NCI-H1436 treated with DMSO at 0.1 percent for 48 hours (cell line): ENCODE measurements at regions not wholly inside any gene's neighbourhood (a gene's known extent, or its start where the extent isn't known, plus 50 kb on each side); places are given as distances from the start of the nearest gene placed in this dataset.

ENCODE experiments used
- DNase-seq: peaks from one replicate; lab custom pipeline; 2025; lab: John Stamatoyannopoulos, UW

GRCh38 chr5:161115941-161116340 is 263.9 kb upstream of the ATP10B start:
- DNase-seq = no peak

DNA sequence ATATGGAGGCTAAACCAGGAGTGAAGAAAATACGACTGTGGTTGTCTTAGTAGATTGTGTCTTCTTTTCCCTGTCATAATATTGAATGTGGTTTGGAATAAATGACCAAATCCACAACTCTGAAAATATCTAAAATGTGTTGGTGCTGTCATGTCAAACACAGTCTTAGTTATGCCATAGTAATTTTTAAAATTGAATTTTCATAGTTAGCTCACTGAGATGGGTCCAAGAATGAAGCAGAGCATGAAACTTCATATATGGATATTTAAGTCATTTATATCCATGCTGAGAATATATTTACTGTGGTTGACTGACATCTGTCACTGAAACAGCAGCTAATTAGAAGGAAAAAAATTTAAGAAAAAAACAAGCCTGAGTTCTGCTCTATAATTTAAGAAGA is 260.4 kb upstream of the ATP10B start:
- DNase-seq = no peak

DNA sequence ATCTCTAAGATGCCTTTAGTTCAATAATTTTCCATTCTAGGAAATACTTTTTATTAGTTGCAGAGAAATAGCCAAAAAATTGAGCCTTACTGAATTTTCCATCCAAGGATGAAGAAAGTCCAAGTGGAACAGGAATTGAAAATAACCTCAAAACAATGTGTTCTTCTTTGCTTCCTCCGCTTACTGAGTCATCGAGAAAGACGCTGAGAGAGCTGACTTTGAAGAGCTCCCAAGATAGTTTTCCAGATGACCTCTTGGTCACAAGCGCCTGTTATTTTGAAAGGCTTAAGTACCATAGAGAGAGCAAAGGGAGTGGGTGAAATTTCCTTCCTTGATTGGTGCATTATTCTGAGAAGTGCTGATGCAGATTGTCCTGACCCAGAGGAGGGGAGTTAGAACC is 253.5 kb upstream of the ATP10B start:
- DNase-seq = no peak

DNA sequence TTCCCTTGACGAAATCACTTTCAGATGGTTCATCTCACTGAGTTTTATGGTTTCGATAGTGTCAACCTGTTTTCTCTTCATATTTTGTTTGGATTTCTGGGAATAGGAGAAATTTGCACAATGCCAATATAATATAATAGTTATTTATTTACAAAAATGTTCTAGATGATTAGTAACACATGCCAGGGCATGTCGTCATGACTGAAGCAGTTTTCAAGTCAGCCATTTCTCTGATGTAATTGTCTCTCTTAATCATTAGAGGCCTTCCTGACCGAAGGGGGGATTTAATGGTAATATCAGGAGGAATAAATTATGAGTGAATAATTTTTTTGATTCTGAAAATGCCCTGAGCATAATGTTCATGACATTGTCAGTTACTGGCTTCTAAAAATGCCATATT is 246.5 kb upstream of the ATP10B start:
- no peak for DNase-seq

GRCh38 chr5:161096581-161096980 is 244.6 kb upstream of the ATP10B start:
- DNase-seq = no peak

DNA sequence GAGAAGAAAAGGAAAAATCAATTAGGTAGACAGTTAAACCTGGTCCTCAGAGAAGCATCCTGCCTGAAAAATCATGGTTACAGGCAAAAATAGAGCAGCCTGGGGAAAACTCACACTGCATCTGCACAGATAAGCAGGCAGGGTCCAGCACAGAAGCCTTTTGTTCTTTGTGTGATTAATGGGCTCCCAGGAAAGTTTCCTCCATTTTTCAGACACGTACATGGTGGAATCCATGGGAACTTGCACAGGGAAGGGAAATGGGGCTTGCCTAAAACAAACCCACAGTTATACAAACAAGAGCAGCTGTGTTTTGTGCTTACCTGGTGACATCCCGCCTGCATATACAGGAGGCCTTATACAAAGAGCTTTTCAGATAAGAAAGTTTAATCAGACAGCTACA is 243.9 kb upstream of the ATP10B start:
- no peak for DNase-seq

DNA sequence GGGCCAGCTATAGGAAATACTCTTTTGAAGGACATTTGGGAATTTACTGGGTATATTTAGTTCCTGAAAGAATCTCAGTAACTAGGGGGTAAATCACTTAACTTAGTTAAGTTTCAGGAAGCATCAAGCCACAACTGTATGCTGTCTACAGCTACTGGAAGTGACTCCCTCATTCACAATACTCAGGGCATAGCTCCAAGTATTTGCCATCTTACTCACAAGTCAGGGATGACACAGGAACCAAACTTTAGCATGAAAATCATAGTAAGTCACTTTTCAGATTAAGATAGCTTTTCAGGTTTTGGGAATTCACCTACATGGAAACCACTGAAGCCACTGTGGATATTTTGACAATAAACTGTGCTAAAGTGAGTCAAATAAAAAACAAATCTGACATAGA is 242.4 kb upstream of the ATP10B start:
- no peak for DNase-seq

GRCh38 chr5:161093100-161093499 is 241.1 kb upstream of the ATP10B start:
- DNase-seq = no peak

GRCh38 chr5:161089569-161089968 is 237.6 kb upstream of the ATP10B start:
- DNase-seq = no peak

DNA sequence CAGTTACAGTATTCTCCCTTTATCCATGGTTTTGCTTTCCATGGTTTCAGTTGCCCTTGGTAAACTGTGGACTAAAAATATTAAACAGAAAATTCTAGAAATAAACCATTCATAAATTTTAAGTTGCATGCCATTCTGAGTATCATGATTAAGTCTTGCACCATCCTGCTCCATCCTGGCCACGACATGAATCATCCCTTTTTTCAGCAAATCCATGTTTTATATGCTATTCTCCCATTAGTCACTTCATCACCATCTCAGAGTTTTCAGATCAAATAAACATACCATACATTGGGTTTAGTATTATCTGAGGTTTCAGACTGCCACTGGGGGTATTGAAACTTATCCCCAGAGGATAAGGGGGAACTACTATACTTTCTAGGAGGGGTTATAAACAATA is 234.4 kb upstream of the ATP10B start:
- no peak for DNase-seq

- DNase-seq = no peak
Measured at GRCh38 chr5:161085056-161085455, 233.0 kb upstream of the ATP10B start.

DNA sequence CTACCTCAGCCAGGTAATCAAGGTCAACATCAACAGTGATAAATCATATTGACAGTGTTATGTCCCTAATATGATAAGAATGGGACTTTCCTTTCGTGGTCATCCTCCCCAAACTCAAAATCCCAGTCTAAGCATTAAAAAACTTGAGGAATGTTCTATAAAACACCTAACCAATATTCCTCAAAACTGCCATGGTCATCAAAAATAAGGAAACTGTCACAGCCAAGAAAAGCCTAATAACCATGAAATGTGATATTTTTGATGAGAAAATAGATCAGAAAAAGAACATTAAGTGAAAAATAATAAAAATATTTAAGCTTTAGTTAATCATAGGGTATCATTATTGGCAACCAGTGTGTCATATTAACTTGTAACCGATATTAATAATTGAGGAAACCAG is 232.1 kb upstream of the ATP10B start:
- DNase-seq = no peak

GRCh38 chr5:161078793-161079192 is 226.8 kb upstream of the ATP10B start:
- DNase-seq = no peak

DNA sequence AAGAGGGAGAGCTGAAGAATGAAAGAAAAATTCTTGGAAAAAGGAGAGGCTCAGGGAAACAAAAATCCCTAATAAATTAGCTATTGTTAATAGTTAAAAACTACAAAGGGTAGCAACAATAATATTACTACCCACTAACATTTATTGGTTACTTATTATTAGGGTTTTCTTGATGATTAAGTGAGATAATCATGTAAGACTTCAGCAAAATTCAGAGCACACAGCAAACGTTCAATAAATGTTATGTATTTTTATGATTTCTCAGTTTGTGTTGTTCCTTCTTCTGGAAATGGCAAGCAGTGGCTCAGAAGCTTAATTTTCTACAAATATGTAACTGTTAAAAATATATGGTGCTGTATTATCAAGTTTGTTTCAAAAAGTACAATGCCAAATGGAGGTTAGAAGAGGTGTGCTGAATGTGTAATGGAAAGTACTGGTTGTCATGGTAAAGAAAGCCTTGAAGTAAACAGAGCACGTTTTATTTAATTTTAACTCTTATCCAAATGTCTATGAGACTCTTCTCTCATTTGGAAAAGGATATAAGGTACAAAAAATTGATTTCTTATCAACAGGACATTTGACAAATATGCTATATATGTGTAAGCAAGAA is 226.0 kb upstream of the ATP10B start:
- DNase-seq = no peak

DNA sequence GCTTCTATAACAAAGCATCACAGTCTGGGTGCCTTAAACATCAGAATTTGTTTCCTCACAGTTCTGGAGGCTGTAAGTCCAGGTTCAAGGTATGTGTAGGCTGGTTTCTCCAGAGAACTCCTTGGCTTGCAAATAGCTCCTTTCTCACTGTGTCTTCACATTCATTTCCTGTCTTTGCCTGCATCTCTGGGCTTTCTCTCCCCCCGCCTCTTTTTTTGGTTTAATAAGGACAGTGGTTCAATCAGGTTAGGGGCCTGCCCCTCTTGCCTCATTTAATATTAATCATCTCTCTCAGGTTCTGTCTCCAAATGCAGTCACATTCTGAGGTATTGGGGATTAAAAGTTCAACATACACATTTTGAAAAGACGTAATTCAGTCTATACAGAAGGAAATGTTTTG is 225.5 kb upstream of the ATP10B start:
- no peak for DNase-seq

DNA sequence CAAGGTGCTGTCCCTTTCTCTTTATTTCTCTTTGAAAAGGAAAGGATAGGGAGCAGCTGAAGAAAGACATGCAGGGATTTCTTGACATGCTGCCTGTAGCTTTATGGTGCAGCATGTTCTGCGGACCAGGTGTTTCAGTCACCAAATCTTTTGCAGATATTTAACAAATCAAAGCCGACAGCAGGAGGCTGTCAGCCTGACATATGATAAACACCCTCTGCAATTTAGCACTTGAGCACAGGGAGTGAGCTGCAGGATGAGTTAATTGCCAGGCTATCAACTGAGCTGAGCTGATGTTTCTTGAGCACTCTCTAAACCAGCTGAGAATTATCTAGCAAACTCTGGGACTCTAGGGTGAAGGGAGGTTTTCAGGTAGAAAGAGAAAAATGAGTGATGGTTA is 212.8 kb upstream of the ATP10B start:
- peak; percentile 47 for DNase-seq

- no peak for DNase-seq
Measured at GRCh38 chr5:161064297-161064696, 212.3 kb upstream of the ATP10B start.

DNA sequence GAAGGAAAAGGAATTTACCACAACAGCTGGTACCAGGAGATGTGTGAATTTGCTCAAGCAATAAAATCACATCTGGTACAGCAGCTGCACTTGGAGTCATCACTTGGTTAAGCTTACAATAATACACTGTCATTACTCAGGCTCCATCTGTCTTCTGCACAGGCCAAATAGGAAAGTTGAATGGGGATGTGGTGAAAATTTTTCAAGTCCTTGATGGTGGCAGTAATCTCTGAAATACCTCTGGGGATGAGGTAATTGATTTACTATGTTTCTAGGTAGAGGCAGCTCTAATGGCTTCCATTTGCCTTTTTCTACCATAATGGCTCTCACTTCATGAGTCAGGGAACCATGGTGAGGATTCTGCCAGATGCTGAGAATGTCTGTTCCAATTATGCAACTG is 206.8 kb upstream of the ATP10B start:
- no peak for DNase-seq

DNA sequence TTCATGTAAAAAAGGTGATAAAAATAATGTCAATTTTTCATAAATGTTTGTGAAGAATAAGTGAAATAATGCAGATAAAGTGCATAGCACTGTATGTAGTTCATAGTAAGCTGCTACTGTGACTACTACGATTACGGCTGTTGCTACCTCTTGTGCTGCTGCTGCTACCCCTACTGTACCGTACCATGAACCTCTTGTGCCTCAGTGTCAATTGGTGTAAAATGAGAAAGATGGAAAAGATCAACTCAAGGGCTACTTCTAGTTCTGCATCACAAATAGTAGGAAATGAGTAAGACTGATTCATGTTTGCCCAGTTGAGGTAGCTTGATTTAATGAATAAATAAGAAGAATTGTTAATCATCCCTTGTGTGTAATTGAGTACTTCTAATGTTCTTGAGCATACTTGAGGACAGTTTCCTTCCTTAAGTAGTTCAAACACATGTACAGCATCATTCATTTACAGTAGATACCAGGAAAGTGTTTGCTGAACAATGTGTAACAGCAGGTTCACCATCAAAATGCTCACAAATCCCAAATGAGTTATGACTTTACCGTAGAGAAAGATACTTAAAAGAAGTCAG is 200.0 kb upstream of the ATP10B start:
- DNase-seq = no peak

DNA sequence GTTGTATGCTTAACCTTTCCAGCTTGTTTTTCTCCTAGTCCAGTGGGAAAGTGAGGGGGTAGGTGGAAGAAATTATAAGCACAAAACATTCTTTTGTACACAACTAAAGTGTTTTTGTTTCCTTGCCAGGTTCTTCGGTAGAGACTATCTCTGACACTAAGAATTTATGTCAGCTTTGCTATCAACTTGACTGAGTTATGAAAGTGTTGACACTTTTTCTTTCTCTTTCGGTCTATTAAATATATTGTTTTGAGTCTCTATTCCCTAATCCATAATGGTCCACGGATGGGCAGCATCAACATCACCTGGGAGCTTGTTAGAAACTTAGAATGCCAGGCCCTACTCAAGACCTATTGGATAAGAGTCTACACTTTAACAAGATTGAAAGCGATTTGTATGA is 195.0 kb upstream of the ATP10B start:
- DNase-seq = no peak

- no peak for DNase-seq
Measured at GRCh38 chr5:161042862-161043261, 190.9 kb upstream of the ATP10B start.

GRCh38 chr5:161042443-161042842 is 190.4 kb upstream of the ATP10B start:
- no peak for DNase-seq

GRCh38 chr5:161040818-161041217 is 188.8 kb upstream of the ATP10B start:
- DNase-seq = no peak

DNA sequence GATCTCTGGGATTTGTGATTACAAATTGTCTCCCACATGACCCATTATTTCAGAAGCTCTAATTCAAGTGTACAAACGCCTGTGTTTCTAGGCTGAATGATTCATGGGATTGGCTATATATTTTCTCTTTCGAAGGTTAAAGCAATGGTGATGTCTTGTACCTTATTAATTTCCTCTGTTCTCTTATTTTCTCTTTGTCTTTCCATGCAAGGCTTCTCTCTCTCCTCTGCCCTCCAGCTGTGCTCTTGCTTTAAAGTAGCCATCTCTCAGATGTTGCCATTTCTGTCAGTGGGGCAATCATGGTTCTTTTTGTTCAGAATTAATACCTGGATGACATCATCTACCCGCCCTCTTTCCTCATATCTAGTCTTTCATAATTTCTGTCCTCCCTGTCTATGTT is 184.3 kb upstream of the ATP10B start:
- DNase-seq = no peak
